LNCaP clone FGC (cell line): ENCODE measurements at regions not wholly inside any gene's neighbourhood (a gene's known extent, or its start where the extent isn't known, plus 50 kb on each side); places are given as distances from the start of the nearest gene placed in this dataset.

Experiments
- DNase-seq: peaks from one replicate; pipeline ENCODE4 v3.0.0-alpha.2; 2011; ENCODE audit warnings: low read depth
- H3K4me3 ChIP-seq: 2 replicates; pipeline ENCODE4 v1.5.1; 2011; ENCODE audit warnings: mild to moderate bottlenecking, low read depth, low read length, control low read depth
- CTCF ChIP-seq: IDR thresholded peaks from 2 replicates; pipeline ENCODE4 v1.5.1; 2012; ENCODE audit warnings: mild to moderate bottlenecking; ENCODE audit not compliant: control insufficient read depth, insufficient read depth; ENCODE audit errors: extremely low read depth

- no peak for TF ChIP-seq CTCF
- no peak overlapping the region for H3K4me3 ChIP-seq
- DNase-seq, result no peak
These were observed 101.1 kb downstream of the TMA16 start for GRCh38 chr4:163595580-163595979.

- DNase-seq, result no peak
- no peak overlapping the region for H3K4me3 ChIP-seq
- no peak for TF ChIP-seq CTCF
These were observed 103.5 kb downstream of the TMA16 start for GRCh38 chr4:163598028-163598427.

GRCh38 chr4:163598489-163598888 lies 104.0 kb downstream of the TMA16 start:
- no peak for TF ChIP-seq CTCF
- no peak overlapping the region for H3K4me3 ChIP-seq
- DNase-seq, result no peak

GRCh38 chr4:163600727-163601126 lies 106.2 kb downstream of the TMA16 start:
- no peak for DNase-seq
- H3K4me3 ChIP-seq, result no peak overlapping the region
- no peak for TF ChIP-seq CTCF

- DNase-seq, result no peak
- no peak for TF ChIP-seq CTCF
- no peak overlapping the region for H3K4me3 ChIP-seq
These were observed 108.8 kb downstream of the TMA16 start for GRCh38 chr4:163603257-163603656.

- no peak overlapping the region for H3K4me3 ChIP-seq
- DNase-seq, result no peak
- no peak for TF ChIP-seq CTCF
These were observed 112.6 kb downstream of the TMA16 start for GRCh38 chr4:163606896-163607691.

GRCh38 chr4:163609019-163609418 lies 114.5 kb downstream of the TMA16 start:
- no peak for DNase-seq
- H3K4me3 ChIP-seq, result no peak overlapping the region
- no peak for TF ChIP-seq CTCF
